ENCODE measurements at regions not wholly inside any gene's neighbourhood (a gene's known extent, or its start where the extent isn't known, plus 50 kb on each side); places are given as distances from the start of the nearest gene placed in this dataset.
A peak's percentile ranks its signal among the peaks of the same experiment; 100 is the strongest.

DNA sequence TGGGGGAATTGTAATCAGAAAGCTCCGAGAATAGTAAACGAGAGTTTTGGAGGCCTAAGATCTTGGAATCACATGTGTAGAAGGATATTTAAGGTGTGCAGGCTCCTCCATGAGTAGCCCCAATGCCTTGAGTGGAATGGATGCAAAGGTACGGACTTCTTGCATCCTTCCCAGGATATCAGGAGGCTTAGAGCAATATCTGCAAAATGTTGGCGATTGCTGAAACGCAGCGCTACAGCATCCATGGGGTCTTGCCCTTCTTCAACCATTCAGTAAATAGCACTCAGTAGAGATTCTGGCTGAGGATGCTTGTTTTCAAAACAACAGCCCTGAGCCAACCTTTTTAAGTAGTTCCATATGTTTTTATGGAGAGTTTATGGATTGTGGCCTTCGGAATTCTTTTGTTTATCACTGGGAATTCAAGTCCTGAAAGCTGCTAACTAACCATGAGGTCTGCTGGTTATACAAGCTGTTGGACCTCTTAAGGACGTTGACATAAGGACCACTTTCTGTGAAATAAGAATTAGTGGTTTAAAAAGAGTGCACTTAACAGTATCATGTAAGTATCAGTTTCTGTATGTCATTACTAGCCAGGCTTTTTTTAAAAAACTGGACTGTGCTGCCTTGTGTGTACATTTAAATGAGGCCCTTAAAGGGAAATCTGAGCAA lies 228.8 kb upstream of the PGRMC2 start:
- H3K4me1 Mint-ChIP-seq (ENCODE audit: insufficient read depth, unreplicated experiment), result peaks cover 42% of the 10 kb centered on the region
- H3K4me3 Mint-ChIP-seq (ENCODE audit: unreplicated experiment), result no peak overlapping the region
- H3K27ac Mint-ChIP-seq (ENCODE audit: low read depth, unreplicated experiment), result peak overlapping the region; percentile 90
- TF ChIP-seq, protein P1, sequence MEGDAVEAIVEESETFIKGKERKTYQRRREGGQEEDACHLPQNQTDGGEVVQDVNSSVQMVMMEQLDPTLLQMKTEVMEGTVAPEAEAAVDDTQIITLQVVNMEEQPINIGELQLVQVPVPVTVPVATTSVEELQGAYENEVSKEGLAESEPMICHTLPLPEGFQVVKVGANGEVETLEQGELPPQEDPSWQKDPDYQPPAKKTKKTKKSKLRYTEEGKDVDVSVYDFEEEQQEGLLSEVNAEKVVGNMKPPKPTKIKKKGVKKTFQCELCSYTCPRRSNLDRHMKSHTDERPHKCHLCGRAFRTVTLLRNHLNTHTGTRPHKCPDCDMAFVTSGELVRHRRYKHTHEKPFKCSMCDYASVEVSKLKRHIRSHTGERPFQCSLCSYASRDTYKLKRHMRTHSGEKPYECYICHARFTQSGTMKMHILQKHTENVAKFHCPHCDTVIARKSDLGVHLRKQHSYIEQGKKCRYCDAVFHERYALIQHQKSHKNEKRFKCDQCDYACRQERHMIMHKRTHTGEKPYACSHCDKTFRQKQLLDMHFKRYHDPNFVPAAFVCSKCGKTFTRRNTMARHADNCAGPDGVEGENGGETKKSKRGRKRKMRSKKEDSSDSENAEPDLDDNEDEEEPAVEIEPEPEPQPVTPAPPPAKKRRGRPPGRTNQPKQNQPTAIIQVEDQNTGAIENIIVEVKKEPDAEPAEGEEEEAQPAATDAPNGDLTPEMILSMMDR (IDR thresholded peaks at IDR 0.05; ENCODE audit: unreplicated experiment), result no peak
- ChIA-PET POLR2A (interaction anchor here (0.6 to 1.8 kb wide), 8 partner anchors 10 to 229 kb away, joined by 3 to 10 read pairs (median 4); no protein-coding TSS in a partner anchor), CTCF (interaction anchor here (0.9 to 2.2 kb wide), 5 partner anchors 12 to 89 kb away, joined by 3 to 7 read pairs (median 5); no protein-coding TSS in a partner anchor)
- intact Hi-C loops (cut with micrococcal nuclease), result loop anchor here (2.0 kb wide), 1 partner anchor 36 kb away; no protein-coding TSS in a partner anchor
- H3K36me3 Mint-ChIP-seq (ENCODE audit: insufficient read depth, unreplicated experiment), result no peaks in the 10 kb centered on the region
- no peaks in the 10 kb centered on the region for H3K9me3 Mint-ChIP-seq (ENCODE audit: unreplicated experiment)
- H3K27me3 Mint-ChIP-seq (ENCODE audit: insufficient read depth, unreplicated experiment), result no peaks in the 10 kb centered on the region
- no peak for DNase-seq (ENCODE audit: unreplicated experiment)
- no TSS peak for BruUV-seq (replicated peaks)

DNA sequence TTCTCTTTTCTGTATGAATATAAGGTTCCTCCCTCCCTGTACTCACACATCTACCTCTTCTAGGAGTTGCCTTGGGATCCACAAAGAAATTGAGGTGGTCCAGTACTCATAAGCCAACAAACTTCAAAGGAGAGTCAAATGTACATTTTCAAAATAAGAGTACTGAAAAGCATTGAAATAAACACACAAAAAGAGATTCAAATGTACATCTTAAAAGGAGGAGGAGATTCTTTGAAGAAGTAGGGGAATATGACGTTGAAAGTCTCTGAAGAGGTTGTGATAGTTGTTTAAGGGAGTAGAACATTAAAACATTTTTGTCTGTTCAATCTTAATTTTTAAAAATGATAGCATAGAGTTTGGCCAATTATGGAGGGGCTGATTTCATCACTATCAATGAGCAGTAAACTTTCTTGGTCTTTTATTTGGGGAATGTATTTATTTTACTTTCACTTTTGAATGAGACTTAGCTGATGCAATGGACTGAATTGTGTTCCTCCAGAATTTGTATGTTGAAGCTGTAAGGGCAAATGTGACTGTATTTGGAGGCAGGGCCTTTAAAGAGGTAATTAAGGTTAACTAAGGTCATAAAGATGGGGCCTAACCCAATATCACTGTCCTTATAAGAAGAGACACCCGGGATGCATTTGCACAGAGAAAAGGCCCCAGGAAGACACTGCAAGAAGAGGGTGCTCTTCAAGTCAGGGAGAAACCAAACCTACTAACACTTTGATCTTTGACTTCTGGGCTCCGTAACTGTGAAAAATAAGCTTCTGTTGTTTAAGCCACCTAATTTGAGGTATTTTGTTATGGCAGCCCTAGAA lies 226.3 kb upstream of the PGRMC2 start:
- POLR2A ChIA-PET, result interaction anchor here (0.7 to 2.3 kb wide), 2 partner anchors 10 to 39 kb away, joined by 5 to 10 read pairs; no protein-coding TSS in a partner anchor
- H3K4me1 Mint-ChIP-seq (ENCODE audit: insufficient read depth, unreplicated experiment), result peaks cover 30% of the 10 kb centered on the region

DNA sequence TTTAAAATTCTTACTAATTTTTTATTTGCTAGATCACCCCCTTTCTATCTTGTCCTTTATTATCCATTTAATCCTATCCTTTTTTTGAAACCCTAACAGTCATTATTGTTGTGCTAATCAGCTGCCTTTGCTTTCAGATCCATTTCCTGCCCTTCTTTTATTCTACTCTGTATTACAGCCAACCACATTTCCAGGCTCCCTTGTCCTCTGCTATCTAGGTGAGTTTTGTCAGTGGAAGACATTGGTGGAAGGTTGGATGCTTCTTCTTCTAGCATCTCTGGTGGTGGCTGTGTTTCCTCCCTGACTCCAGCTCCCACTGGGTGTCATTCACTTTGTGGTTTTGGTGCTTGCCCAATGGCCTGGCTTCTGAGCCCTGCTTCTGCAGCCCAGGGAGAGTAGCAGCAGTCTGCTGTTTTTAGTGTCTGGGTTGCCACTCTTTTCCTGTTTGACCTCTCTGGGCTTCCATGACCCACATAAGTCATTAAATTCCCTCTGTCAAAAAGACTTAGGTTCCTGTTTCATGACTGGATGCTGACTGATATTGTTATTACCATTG lies 225.2 kb upstream of the PGRMC2 start:
- no TSS peak for BruUV-seq (replicated peaks)
- ChIA-PET POLR2A (no interaction called here), CTCF (no interaction called here)
- Mint-ChIP-seq H3K27ac (ENCODE audit: low read depth, unreplicated experiment) (peak overlapping the region; percentile 31), H3K4me1 (ENCODE audit: insufficient read depth, unreplicated experiment) (peaks cover 26% of the 10 kb centered on the region), H3K4me3 (ENCODE audit: unreplicated experiment) (no peak overlapping the region), H3K36me3 (ENCODE audit: insufficient read depth, unreplicated experiment) (no peaks in the 10 kb centered on the region), H3K27me3 (ENCODE audit: insufficient read depth, unreplicated experiment) (no peaks in the 10 kb centered on the region), H3K9me3 (ENCODE audit: unreplicated experiment) (no peaks in the 10 kb centered on the region)
- intact Hi-C loops (cut with micrococcal nuclease), result no loop called here
- TF ChIP-seq, protein P1 (IDR thresholded peaks at IDR 0.05; ENCODE audit: unreplicated experiment), result no peak
- DNase-seq (ENCODE audit: unreplicated experiment), result no peak

More for the DNA sequence above, 226.3 kb upstream of the PGRMC2 start:
- DNase-seq (ENCODE audit: unreplicated experiment), result no peak
- Mint-ChIP-seq H3K9me3 (ENCODE audit: unreplicated experiment) (no peaks in the 10 kb centered on the region), H3K27ac (ENCODE audit: low read depth, unreplicated experiment) (peak overlapping the region; percentile 79), H3K27me3 (ENCODE audit: insufficient read depth, unreplicated experiment) (no peaks in the 10 kb centered on the region), H3K36me3 (ENCODE audit: insufficient read depth, unreplicated experiment) (no peaks in the 10 kb centered on the region), H3K4me3 (ENCODE audit: unreplicated experiment) (no peak overlapping the region)
- CTCF ChIA-PET, result no interaction called here
- TF ChIP-seq, protein P1 (IDR thresholded peaks at IDR 0.05; ENCODE audit: unreplicated experiment), result no peak
- BruUV-seq (replicated peaks), result no TSS peak
- intact Hi-C loops (cut with micrococcal nuclease), result no loop called here

DNA sequence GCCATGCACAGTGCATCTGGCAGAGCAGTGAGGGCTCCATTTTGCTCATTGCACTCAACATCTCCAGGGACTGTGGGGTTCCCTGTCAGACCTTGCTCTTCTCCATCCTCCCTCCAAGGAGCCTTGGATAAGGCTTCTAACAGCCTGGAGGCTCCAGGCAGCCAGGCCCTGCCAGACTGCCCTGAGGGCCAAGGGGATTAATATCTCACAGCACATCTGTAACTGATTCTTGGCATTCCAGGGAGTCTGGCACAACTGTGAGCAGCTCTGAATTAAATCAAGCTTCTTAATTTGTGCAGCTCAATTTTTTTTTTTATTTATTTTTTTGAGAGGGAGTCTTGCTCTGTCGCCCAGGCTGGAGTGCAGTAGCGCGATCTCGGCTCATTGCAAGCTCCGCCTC lies 224.5 kb upstream of the PGRMC2 start:
- Mint-ChIP-seq H3K27ac (ENCODE audit: low read depth, unreplicated experiment) (no peak overlapping the region), H3K4me1 (ENCODE audit: insufficient read depth, unreplicated experiment) (peaks cover 19% of the 10 kb centered on the region), H3K27me3 (ENCODE audit: insufficient read depth, unreplicated experiment) (no peaks in the 10 kb centered on the region), H3K36me3 (ENCODE audit: insufficient read depth, unreplicated experiment) (no peaks in the 10 kb centered on the region), H3K4me3 (ENCODE audit: unreplicated experiment) (no peak overlapping the region), H3K9me3 (ENCODE audit: unreplicated experiment) (no peaks in the 10 kb centered on the region)
- ChIA-PET CTCF (interaction anchor here (0.6 to 1.4 kb wide), 3 partner anchors 13 to 84 kb away, joined by 3 to 4 read pairs (median 3); no protein-coding TSS in a partner anchor), POLR2A (no interaction called here)
- TF ChIP-seq, protein P1 (IDR thresholded peaks at IDR 0.05; ENCODE audit: unreplicated experiment), result no peak
- no peak for DNase-seq (ENCODE audit: unreplicated experiment)
- intact Hi-C loops (cut with micrococcal nuclease), result no loop called here
- no TSS peak for BruUV-seq (replicated peaks)

Data from MCF 10A (cell line).